H1 (cell line): ENCODE measurements at regions not wholly inside any gene's neighbourhood (a gene's known extent, or its start where the extent isn't known, plus 50 kb on each side); places are given as distances from the start of the nearest gene placed in this dataset.

ENCODE experiments used
- ATF3 ChIP-seq: IDR thresholded peaks from 2 replicates; pipeline ENCODE4 v1.6.1; 2011; ENCODE audit warnings: low read depth, mild to moderate bottlenecking, low read length; ENCODE audit not compliant: insufficient read depth
- SIN3A ChIP-seq, 2 experiments: IDR thresholded peaks in 1 of 2; conservative IDR thresholded peaks in 1 of 2; 2 replicates each; pipeline ENCODE4 v1.6.1; 2011 to 2012; ENCODE audit warnings: low read length in 2 of 2, improper control_type of control experiment in 1 of 2, low read depth in 1 of 2, mild to moderate bottlenecking in 1 of 2
- TEAD4 ChIP-seq: IDR thresholded peaks from 2 replicates; pipeline ENCODE4 v1.6.1; 2012; ENCODE audit warnings: low read depth, low read length, inconsistent platforms, mixed read lengths

- TF ChIP-seq ATF3 (no peak), TEAD4 (no peak), SIN3A (conservative IDR thresholded peaks at IDR 0.05 in 1 of 2, IDR thresholded peaks at IDR 0.05 in 1 of 2; ENCODE audit: low read depth in 1 of 2, low read length in 2 of 2) (no peak)
- TF ChIP-seq, all 59 proteins: peak for 2
Measured at GRCh38 chrX:46408553-46409407, 136.4 kb downstream of the ZNF674 start (continued).
